Trophoblast cell (in vitro differentiated cells and primary cell): ENCODE measurements at regions not wholly inside any gene's neighbourhood (a gene's known extent, or its start where the extent isn't known, plus 50 kb on each side); places are given as distances from the start of the nearest gene placed in this dataset.

Experiments
- DNase-seq, 2 donors: peaks; one replicate each; pipeline ENCODE4 v3.0.0-alpha.2; 2016
- H2AFZ ChIP-seq: 2 replicates; pipeline ENCODE4 v1.6.1; 2013; ENCODE audit warnings: low read length, moderate library complexity, mild to moderate bottlenecking; ENCODE audit not compliant: insufficient read depth, poor library complexity
- H2AK5ac ChIP-seq: 2 replicates; pipeline ENCODE4 v1.6.1; 2013; ENCODE audit warnings: mild to moderate bottlenecking, low read length
- H2BK120ac ChIP-seq: 2 replicates; pipeline ENCODE4 v1.6.1; 2013; ENCODE audit warnings: low read length, mild to moderate bottlenecking, moderate library complexity; ENCODE audit not compliant: insufficient read depth, poor library complexity
- H2BK12ac ChIP-seq: 2 replicates; pipeline ENCODE4 v1.6.1; 2013; ENCODE audit warnings: mild to moderate bottlenecking, low read length, moderate library complexity
- H2BK5ac ChIP-seq: 2 replicates; pipeline ENCODE4 v1.6.1; 2013; ENCODE audit warnings: low read length, low read depth, moderate library complexity, mild to moderate bottlenecking; ENCODE audit not compliant: poor library complexity
- H3K14ac ChIP-seq: 2 replicates; pipeline ENCODE4 v1.6.1; 2013; ENCODE audit warnings: mild to moderate bottlenecking, low read length
- H3K18ac ChIP-seq: 2 replicates; pipeline ENCODE4 v1.6.1; 2013; ENCODE audit warnings: mild to moderate bottlenecking, low read length
- H3K23ac ChIP-seq: 2 replicates; pipeline ENCODE4 v1.6.1; 2013; ENCODE audit warnings: low read length
- H3K27ac ChIP-seq: 2 replicates; pipeline ENCODE4 v1.5.1; 2013; ENCODE audit warnings: low read depth, mild to moderate bottlenecking, inconsistent platforms, low read length, moderate library complexity
- H3K27me3 ChIP-seq: 2 replicates; pipeline ENCODE4 v1.6.1; 2013; ENCODE audit warnings: inconsistent platforms, mild to moderate bottlenecking, low read length, moderate library complexity; ENCODE audit not compliant: insufficient read depth
- H3K36me3 ChIP-seq, 2 experiments: 1 replicate in 1 of 2; 2 replicates in 1 of 2; pipeline ENCODE4 v1.6.1; 2013; ENCODE audit warnings: low read length in 2 of 2, mild to moderate bottlenecking in 2 of 2, moderate library complexity in 1 of 2; ENCODE audit not compliant: insufficient read depth in 2 of 2, control insufficient read depth in 1 of 2
- H3K4ac ChIP-seq: 2 replicates; pipeline ENCODE4 v1.6.1; 2013; ENCODE audit warnings: low read depth, mild to moderate bottlenecking, low read length, moderate library complexity
- H3K4me1 ChIP-seq, 2 experiments: 1 replicate in 1 of 2; 2 replicates in 1 of 2; pipeline ENCODE4 v1.6.1; 2013; ENCODE audit warnings: low read length in 2 of 2, mild to moderate bottlenecking in 2 of 2, moderate library complexity in 1 of 2; ENCODE audit not compliant: insufficient read depth in 2 of 2, control insufficient read depth in 1 of 2
- H3K4me2 ChIP-seq: 2 replicates; pipeline ENCODE4 v1.6.1; 2013; ENCODE audit warnings: inconsistent platforms, mild to moderate bottlenecking, low read length, moderate library complexity
- H3K4me3 ChIP-seq: 2 replicates; pipeline ENCODE4 v1.5.1; 2013; ENCODE audit warnings: mild to moderate bottlenecking, low read depth, low read length, inconsistent platforms
- H3K79me1 ChIP-seq: one replicate; pipeline ENCODE4 v1.6.1; 2013; ENCODE audit warnings: low read length
- H3K79me2 ChIP-seq: 2 replicates; pipeline ENCODE4 v1.6.1; 2013; ENCODE audit warnings: low read length, mild to moderate bottlenecking; ENCODE audit not compliant: control insufficient read depth, insufficient read depth, poor library complexity
- H3K9ac ChIP-seq: 2 replicates; pipeline ENCODE4 v1.6.1; 2013; ENCODE audit warnings: mild to moderate bottlenecking, low read length
- H3K9me3 ChIP-seq: 2 replicates; pipeline ENCODE4 v1.6.1; 2013; ENCODE audit warnings: low read depth, mild to moderate bottlenecking, control low read depth, inconsistent platforms, low read length; ENCODE audit not compliant: insufficient read depth
- H4K12ac ChIP-seq: 2 replicates; pipeline ENCODE4 v1.6.1; 2013; ENCODE audit warnings: low read depth, mild to moderate bottlenecking, low read length, moderate library complexity
- H4K8ac ChIP-seq: 2 replicates; pipeline ENCODE4 v1.6.1; 2013; ENCODE audit warnings: low read depth, mild to moderate bottlenecking, low read length, moderate library complexity
- H4K91ac ChIP-seq: one replicate; pipeline ENCODE4 v1.6.1; 2013; ENCODE audit warnings: low read depth, mild to moderate bottlenecking, low read length, moderate library complexity
- WGBS: extraction: QIAGEN DNeasy Blood & Tissue Kit; methylation state at CpG from one replicate; pipeline ENCODE4 v1.1.7; 2013; ENCODE audit warnings: missing lambda C conversion rate; ENCODE audit not compliant: insufficient read length, insufficient coverage; ENCODE audit errors: extremely low coverage; 5-methylcytosine and 5-hydroxymethylcytosine counted together

DNA sequence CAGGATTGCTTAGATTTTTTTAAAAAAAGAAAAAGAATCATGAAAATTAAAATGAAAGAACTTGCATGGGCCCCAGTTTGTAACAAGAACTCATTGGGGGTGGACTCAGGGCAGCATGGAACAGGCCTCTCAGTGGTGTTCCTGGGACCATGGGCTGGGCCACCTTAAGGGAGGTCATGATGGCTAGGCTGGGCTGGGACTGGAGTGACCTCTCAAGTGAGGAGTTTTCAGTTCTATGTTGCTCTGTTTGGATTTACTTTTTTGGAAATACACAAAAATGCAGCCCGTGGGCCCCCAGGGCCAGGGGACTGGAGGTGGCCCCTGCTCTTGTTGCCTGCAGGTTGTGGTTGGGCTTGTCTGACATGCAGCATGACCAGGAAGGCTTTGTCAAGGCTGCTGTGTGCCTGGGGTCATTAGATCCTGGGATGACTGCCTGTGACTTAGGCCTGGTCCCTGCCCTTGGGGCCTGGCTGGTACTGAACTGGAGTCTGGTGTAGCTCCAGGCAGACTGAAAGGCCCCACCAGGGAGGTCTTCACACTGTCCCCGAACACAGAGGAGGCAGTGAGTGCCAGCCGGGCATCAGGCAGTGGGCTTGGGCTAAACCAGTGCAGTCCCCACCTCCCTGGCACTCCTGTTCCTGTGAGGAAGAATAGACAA lies 115.6 kb downstream of the GLI2 start:
- Histone ChIP-seq H4K12ac (no peak overlapping the region), H2BK12ac (no peak overlapping the region), H4K8ac (no peak overlapping the region), H3K9me3 (peaks cover 2% of the 10 kb centered on the region), H3K14ac (no peak overlapping the region), H3K27me3 (no peaks in the 10 kb centered on the region), H3K79me2 (no peaks in the 10 kb centered on the region), H3K4me1 (peaks cover 9 to 10% of the 10 kb centered on the region in 2 experiments), H2AK5ac (no peak overlapping the region), H2BK120ac (no peak overlapping the region), H2BK5ac (no peak overlapping the region), H3K36me3 (no peaks in the 10 kb centered on the region), H3K27ac (no peak overlapping the region), H3K18ac (no peak overlapping the region), H2AFZ (no peak overlapping the region), H3K4me2 (no peak overlapping the region), H3K23ac (no peak overlapping the region), H3K79me1 (peaks cover 3% of the 10 kb centered on the region), H3K9ac (no peak overlapping the region), H3K4ac (no peak overlapping the region), H4K91ac (no peak overlapping the region), H3K4me3 (no peak overlapping the region)
- no peak for DNase-seq
- WGBS = no CpG with 5 or more reads among the region's 3 CpGs

DNA sequence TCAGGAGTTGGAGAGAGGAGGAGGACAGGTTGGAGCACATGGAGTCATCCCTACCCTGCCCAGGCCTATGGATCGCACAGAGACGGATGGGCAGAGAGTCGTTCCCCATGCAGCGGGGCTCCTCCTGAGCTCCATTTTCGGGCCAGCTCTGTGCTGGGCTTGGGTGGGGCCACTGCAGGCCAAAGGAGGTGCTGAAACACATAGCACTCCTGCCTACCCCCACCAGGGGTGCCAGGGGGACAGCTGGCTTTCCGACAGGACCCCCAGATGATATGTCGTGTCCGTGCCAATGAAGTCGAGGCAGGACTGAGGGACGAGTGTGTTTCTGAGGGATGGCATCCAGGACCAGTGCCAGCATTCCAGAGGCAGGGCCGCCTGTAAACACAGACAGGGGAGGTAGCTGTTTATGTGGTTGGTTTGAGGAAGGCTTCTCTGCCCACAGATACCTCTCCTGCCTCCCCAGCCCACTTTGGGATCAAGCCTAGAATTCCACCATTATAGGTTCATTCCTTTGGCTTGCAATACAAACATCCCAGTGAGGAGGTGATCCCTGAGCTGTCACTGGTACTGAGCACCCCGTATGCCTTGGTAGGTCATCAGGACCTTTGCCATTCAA lies 116.6 kb downstream of the GLI2 start:
- Histone ChIP-seq H3K27ac (no peak overlapping the region), H2BK5ac (no peak overlapping the region), H4K8ac (no peak overlapping the region), H3K79me2 (no peaks in the 10 kb centered on the region), H3K23ac (no peak overlapping the region), H3K79me1 (peaks cover 8% of the 10 kb centered on the region), H4K12ac (no peak overlapping the region), H3K4me1 (peaks cover 15 to 18% of the 10 kb centered on the region in 2 experiments), H3K9ac (no peak overlapping the region), H2BK120ac (no peak overlapping the region), H4K91ac (no peak overlapping the region), H3K14ac (no peak overlapping the region), H3K4ac (no peak overlapping the region), H3K18ac (no peak overlapping the region), H3K4me3 (no peak overlapping the region), H3K36me3 (no peaks in the 10 kb centered on the region), H2AFZ (no peak overlapping the region), H3K27me3 (no peaks in the 10 kb centered on the region), H2BK12ac (no peak overlapping the region), H3K9me3 (peaks cover 2% of the 10 kb centered on the region), H2AK5ac (no peak overlapping the region), H3K4me2 (no peak overlapping the region)
- no peak for DNase-seq
- WGBS = no CpG with 5 or more reads among the region's 12 CpGs

DNA sequence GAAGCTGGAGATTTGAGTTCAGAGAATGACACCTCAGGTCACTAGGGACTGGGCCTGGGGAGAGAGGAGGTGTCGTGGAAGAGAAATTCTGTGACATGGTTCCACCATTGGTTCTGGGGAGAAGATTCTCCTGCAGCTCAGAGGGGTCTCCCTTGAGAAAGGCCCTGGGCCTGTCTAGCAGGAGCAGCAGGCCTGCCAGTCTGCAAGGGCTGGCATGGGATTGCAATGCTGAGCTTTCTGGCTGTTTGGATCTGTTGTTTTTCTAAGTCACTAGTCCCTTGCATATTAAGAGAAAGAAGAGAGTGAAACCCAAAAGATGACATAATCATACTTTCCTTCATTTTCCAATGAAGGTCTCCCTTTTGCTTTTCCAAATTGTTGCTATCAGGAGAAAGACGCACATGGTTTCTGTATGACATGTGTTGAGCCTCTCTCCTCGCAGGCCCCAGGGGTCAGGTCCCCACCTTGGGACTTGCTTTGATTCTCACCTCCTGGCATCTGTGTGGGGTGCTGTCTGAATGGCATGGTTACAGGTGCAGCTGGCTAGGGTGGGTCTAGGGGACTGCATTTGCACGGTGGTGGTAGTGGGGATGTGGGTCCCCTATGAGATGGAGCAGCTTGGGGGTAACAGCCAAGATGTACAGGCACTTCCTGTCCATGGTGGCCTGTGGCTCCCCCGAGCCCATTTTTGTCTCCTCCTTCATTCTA lies 117.8 kb downstream of the GLI2 start:
- Histone ChIP-seq H3K18ac (no peak overlapping the region), H2AFZ (no peak overlapping the region), H4K12ac (no peak overlapping the region), H3K79me1 (peaks cover 9% of the 10 kb centered on the region), H2BK5ac (no peak overlapping the region), H2AK5ac (no peak overlapping the region), H3K9ac (no peak overlapping the region), H3K27ac (no peak overlapping the region), H3K36me3 (no peaks in the 10 kb centered on the region), H3K4me3 (no peak overlapping the region), H2BK12ac (no peak overlapping the region), H4K8ac (no peak overlapping the region), H3K27me3 (no peaks in the 10 kb centered on the region), H3K14ac (no peak overlapping the region), H3K79me2 (no peaks in the 10 kb centered on the region), H3K4ac (no peak overlapping the region), H3K9me3 (peaks cover 2% of the 10 kb centered on the region), H3K4me1 (peaks cover 17 to 21% of the 10 kb centered on the region in 2 experiments), H3K23ac (no peak overlapping the region), H4K91ac (no peak overlapping the region), H3K4me2 (no peak overlapping the region), H2BK120ac (no peak overlapping the region)
- WGBS = no CpG with 5 or more reads among the region's 5 CpGs
- no peak for DNase-seq

DNA sequence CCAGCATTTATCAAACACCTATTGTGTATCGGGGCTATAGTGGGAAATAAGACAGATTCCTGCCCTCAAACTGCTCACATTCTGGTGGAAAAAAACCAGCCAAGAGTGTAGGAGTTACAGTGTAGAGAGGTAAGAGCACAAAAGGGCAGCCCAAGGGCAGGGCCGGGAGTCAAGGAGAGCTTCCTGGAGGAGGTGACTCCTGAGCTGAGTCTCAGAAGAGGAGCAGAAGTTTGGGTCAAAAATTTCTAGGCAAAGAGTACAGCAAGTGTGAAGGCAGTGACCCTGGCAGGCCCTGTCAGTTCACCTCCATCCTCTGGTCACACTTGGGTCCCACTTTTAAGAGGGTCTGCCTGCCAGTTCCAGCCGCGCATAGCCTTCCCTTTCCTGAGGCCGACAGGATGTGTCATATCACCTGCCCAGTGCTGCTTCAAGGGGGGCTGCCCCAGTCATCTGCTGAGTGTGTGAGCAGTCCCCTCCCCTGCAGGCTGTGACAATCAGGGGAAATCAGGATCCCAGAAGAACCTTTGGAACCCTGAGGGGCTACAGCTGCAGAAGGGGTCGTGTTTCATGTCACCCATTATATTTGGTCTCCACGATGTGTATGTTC lies 118.4 kb downstream of the GLI2 start:
- H3K9ac ChIP-seq = no peak overlapping the region
- no peak overlapping the region for H4K8ac ChIP-seq
- no peak for DNase-seq
- H3K4me2 ChIP-seq = no peak overlapping the region
- H2BK120ac ChIP-seq = no peak overlapping the region
- H3K4ac ChIP-seq = no peak overlapping the region
- H3K14ac ChIP-seq = no peak overlapping the region
- H2BK12ac ChIP-seq = no peak overlapping the region
- H3K36me3 ChIP-seq = no peaks in the 10 kb centered on the region
- no peak overlapping the region for H3K18ac ChIP-seq
- peaks cover 21 to 25% of the 10 kb centered on the region in 2 experiments for H3K4me1 ChIP-seq
- H3K23ac ChIP-seq = no peak overlapping the region
- no peak overlapping the region for H2AK5ac ChIP-seq
- H3K79me2 ChIP-seq = no peaks in the 10 kb centered on the region
- no peak overlapping the region for H4K12ac ChIP-seq
- no CpG with 5 or more reads among the region's 7 CpGs for WGBS
- H2BK5ac ChIP-seq = no peak overlapping the region
- H2AFZ ChIP-seq = no peak overlapping the region
- H4K91ac ChIP-seq = no peak overlapping the region
- H3K79me1 ChIP-seq = peaks cover 9% of the 10 kb centered on the region
- no peak overlapping the region for H3K27ac ChIP-seq
- no peaks in the 10 kb centered on the region for H3K27me3 ChIP-seq
- H3K9me3 ChIP-seq = peaks cover 2% of the 10 kb centered on the region
- H3K4me3 ChIP-seq = no peak overlapping the region
